ENCODE measurements at regions not wholly inside any gene's neighbourhood (a gene's known extent, or its start where the extent isn't known, plus 50 kb on each side); places are given as distances from the start of the nearest gene placed in this dataset.

DNA sequence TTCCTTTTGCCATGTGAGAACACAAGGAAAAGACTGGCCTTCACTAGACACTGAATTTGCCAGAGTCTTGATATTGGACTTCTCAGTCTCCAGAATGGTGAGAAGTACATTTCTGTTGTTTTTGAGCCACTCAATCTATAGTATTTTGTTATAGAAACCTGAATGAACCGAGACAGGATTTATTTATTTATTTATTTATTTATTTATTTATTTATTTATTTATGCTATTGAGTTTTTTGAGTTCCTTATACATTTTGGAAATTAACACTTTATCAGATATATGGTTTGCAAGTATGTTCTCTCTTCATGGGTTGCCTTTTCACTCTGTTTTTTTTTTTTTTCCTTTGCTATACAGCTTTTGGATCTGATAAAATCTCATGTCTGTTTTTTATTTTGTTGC lies 319.0 kb upstream of the PCDH20 start:
- TF ChIP-seq, protein P1, sequence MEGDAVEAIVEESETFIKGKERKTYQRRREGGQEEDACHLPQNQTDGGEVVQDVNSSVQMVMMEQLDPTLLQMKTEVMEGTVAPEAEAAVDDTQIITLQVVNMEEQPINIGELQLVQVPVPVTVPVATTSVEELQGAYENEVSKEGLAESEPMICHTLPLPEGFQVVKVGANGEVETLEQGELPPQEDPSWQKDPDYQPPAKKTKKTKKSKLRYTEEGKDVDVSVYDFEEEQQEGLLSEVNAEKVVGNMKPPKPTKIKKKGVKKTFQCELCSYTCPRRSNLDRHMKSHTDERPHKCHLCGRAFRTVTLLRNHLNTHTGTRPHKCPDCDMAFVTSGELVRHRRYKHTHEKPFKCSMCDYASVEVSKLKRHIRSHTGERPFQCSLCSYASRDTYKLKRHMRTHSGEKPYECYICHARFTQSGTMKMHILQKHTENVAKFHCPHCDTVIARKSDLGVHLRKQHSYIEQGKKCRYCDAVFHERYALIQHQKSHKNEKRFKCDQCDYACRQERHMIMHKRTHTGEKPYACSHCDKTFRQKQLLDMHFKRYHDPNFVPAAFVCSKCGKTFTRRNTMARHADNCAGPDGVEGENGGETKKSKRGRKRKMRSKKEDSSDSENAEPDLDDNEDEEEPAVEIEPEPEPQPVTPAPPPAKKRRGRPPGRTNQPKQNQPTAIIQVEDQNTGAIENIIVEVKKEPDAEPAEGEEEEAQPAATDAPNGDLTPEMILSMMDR (IDR thresholded peaks at IDR 0.05; ENCODE audit: poor library complexity): no peak
- no peak for TF ChIP-seq EZH2phosphoT487 (IDR thresholded peaks at IDR 0.05; ENCODE audit: low read depth, severe bottlenecking, unreplicated experiment)

Data from hepatocyte (in vitro differentiated cells).